Activated CD8-positive, alpha-beta memory T cell treated with anti-CD3 and anti-CD28 coated beads for 48 hours (primary cell): ENCODE measurements at regions not wholly inside any gene's neighbourhood (a gene's known extent, or its start where the extent isn't known, plus 50 kb on each side); places are given as distances from the start of the nearest gene placed in this dataset.
A peak's percentile ranks its signal among the peaks of the same experiment; 100 is the strongest.

Experiments used
- DNase-seq, 3 experiments: peaks; one replicate each; pipeline ENCODE4 v3.0.0-alpha.2; 2020; ENCODE audit warnings: low read depth in 2 of 3, low spot score in 2 of 3

- no peak for DNase-seq
These were observed 52.5 kb upstream of the PLEKHG7 start for GRCh38 chr12:92650228-92650822.

GRCh38 chr12:92649511-92650227 is 53.1 kb upstream of the PLEKHG7 start:
- peak in 2 of 3 experiments; percentile 11 to 27 for DNase-seq

- no peak for DNase-seq
These were observed 54.4 kb upstream of the PLEKHG7 start for GRCh38 chr12:92648242-92649031.

GRCh38 chr12:92641291-92641690 is 61.5 kb upstream of the PLEKHG7 start:
- no peak for DNase-seq

- no peak for DNase-seq
These were observed 62.1 kb upstream of the PLEKHG7 start for GRCh38 chr12:92640691-92641090.

DNA sequence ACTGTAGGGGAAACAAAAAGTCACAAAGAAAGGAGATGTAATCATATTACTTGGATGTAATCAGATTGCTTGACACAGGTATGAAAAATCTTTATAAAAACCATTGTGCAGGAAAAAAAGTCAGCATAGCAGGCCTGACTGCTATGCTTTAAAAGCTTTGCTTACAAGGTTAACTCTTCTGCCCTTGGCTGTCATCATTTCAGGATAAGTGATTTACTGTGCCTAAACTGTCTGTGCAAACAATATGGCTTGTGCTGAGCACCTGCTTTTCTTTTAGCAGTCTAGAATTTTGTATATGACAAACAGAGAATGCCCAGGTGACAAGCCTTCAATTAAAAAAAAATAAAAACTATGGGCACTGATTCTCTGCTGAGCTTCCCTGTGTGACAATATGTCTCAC is 63.8 kb upstream of the PLEKHG7 start:
- DNase-seq = no peak

DNA sequence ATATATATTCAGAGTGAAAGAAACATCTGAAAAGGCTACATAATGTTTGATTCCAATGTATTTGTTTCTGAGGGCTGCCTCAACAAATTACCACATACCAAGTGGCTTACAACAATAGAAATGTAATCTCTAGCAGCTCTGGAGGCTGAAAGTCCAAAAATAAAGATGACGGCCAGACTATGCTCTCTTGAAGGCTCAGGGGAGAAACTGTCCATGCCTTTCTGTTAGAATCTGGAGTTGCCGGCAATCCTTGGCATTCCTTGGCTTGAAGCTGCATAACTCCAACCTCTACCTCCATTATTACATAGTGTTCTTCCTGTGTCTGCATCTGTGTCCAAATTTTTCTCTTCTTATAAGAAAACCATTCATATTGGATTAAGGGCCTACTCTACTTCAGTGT is 68.1 kb upstream of the PLEKHG7 start:
- no peak for DNase-seq

DNA sequence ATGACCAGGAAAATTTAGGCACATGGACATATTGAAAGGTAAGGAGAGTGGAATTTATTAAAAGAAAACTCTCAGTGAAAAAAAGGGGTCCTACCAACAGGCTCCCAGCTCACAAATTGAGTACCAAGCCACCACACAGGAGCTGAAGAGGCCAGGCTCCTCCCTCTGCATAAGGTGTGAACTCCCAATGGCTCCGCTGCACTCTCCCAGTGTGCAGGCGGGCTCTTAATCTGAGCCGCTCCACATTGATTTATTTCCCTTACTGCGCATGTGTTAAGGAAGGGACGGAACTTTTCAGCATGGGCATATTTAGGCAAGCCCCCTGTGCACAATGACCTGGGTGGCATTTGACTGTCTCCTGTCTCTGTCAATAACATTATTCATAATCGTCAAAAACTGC is 68.6 kb upstream of the PLEKHG7 start:
- DNase-seq = no peak

DNA sequence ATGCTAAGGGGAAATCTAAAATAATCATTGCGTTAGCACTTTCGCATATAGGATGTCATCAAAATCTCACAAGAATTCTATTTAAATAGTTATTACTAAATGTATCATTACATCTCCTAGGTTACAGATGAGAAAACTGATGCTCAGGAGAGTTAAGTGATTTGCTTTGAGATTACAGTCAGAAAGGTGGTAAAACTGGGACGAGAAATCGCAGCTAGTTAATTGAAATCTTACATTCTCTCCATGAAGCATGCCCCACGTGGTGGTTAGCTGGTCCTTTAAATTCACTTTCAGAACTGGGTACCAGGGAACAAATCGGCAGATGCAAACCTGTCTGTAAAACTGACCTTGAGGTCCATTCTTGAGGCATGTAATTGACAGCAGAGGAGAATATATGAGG is 71.8 kb upstream of the PLEKHG7 start:
- DNase-seq = no peak

- DNase-seq = no peak
These were observed 73.3 kb upstream of the PLEKHG7 start for GRCh38 chr12:92629349-92630065.

- no peak for DNase-seq
These were observed 74.3 kb upstream of the PLEKHG7 start for GRCh38 chr12:92628476-92628875.

DNA sequence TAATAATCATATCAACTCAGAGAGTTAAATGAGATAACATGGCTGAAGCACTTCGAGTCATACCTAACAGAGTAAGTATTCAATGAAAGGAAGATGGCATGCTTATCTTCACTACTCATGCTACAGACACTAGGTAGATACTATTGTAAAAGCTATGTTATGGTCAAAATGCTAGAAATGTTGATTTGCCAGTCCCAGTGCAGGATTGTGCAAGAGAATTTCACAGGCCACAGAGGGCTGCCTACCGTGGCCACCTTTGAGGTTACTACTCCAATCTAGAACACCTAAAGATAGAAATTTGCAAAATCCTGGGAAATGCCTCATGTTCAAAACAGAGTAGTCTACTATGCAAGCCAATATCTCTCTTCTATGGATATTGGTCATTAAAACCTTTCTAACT is 75.3 kb upstream of the PLEKHG7 start:
- no peak for DNase-seq

GRCh38 chr12:92625639-92626310 is 77.0 kb upstream of the PLEKHG7 start:
- no peak for DNase-seq

- DNase-seq = no peak
These were observed 78.6 kb upstream of the PLEKHG7 start for GRCh38 chr12:92624236-92624635.

DNA sequence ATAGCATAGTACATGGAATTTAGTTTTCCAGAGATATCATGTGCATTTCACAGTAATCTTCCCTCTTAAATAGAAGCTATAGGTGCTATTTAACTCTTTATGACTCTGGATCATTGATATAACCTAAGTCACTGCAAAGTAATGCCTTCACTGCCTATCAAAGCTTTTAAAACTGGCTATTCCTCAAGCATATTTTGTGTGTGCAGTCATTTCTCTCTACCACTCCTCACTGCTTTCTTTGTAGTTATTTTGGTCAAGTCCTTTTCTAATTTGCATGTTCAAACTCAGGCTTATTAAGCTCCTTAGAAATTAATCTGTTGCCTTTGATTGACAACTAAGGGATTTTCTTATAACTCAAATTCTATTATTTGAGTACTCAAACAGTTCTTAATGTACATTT is 79.4 kb upstream of the PLEKHG7 start:
- DNase-seq = no peak

GRCh38 chr12:92621833-92622232 is 81.0 kb upstream of the PLEKHG7 start:
- no peak for DNase-seq

DNA sequence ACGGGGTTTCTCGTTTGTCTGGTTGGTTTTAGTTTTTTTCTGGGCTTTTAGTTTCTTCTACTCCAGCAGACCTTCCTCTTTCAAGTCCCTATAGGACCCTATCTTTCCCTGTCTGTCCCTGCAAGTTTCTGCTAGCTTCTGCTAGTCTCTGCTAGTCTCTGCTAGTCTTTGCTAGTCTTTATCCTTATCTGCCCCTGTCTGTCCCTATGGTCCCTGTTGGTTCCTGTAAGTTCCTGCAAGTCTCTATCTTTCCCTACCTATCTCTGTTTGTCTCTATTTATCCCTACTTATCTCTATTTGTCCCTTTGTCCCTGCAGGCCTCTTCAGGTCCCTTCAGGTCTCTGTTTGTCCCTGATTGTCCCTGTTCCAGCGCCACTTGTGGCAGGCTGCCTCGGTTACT is 81.5 kb upstream of the PLEKHG7 start:
- DNase-seq = no peak

GRCh38 chr12:92619730-92620684 is 82.8 kb upstream of the PLEKHG7 start:
- no peak for DNase-seq

GRCh38 chr12:92619026-92619425 is 83.8 kb upstream of the PLEKHG7 start:
- no peak for DNase-seq

DNA sequence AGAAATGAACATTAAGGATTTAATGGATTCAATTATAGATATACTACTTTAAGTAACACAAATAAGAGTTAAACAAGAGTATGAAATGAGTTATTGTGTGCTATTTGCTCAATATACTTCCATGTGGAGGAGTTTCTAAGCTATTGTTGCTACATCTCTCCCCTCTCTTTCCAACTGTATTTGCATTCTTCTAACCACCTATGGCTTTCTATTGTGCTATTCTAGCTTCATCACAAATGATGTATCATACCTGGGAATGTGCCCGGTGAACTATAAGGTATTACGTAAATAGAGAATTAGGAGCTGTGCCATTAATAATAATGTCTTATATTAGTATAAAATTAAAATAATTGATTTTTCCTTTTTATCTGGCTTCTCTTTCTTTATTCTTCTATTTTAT is 87.1 kb upstream of the PLEKHG7 start:
- no peak for DNase-seq
